IMR-90 (cell line): ENCODE measurements at regions not wholly inside any gene's neighbourhood (a gene's known extent, or its start where the extent isn't known, plus 50 kb on each side); places are given as distances from the start of the nearest gene placed in this dataset.

ENCODE experiments used
- ATAC-seq: fragments of 200-7000 bp; cut with Tn5 transposase; 2 replicates; pipeline ENCODE4 v1.9.1; 2020; ENCODE audit warnings: low read depth, mild to moderate bottlenecking, moderate library complexity
- BruUV-seq: library from RNA; stranded (reverse); fragments of 400-500 nt; replicated peaks from 2 replicates; lab custom pipeline; 2021; lab: Mats Ljungman, UMichigan
- CTCF ChIA-PET: fragments of 300-600 bp; formaldehyde crosslinking; extraction: SDS; loops from one replicate; lab custom pipeline; 2021; ENCODE audit warnings: antibody characterized with exemption; lab: Yijun Ruan, JAX
- POLR2A ChIA-PET: fragments of 300-600 bp; sonication (Branson Sonifier 250); formaldehyde crosslinking; loops from one replicate; lab custom pipeline; 2022; ENCODE audit warnings: antibody characterized with exemption; ENCODE audit not compliant: unreplicated experiment; lab: Charles Lee
- DNase-seq: peaks from one replicate; pipeline ENCODE4 v3.0.0; 2013
- H2AFZ ChIP-seq: replicated peaks from 2 replicates; pipeline ENCODE3; 2013; ENCODE audit warnings: low read length, mild to moderate bottlenecking; ENCODE audit not compliant: poor library complexity
- H2AK5ac ChIP-seq: 2 replicates; pipeline ENCODE4 v1.6.1; 2013; ENCODE audit warnings: low read depth, low read length, inconsistent platforms
- H2AK9ac ChIP-seq: replicated peaks from 2 replicates; pipeline ENCODE3; 2013; ENCODE audit warnings: mild to moderate bottlenecking, low read depth, low read length, moderate library complexity; ENCODE audit not compliant: poor library complexity
- H2BK120ac ChIP-seq: 2 replicates; pipeline ENCODE4 v1.6.1; 2013; ENCODE audit warnings: low read depth, low read length, inconsistent platforms
- H2BK15ac ChIP-seq: 3 replicates; pipeline ENCODE4 v1.6.1; 2013; ENCODE audit warnings: low read depth, low read length, inconsistent platforms
- H2BK20ac ChIP-seq: 2 replicates; pipeline ENCODE4 v1.6.1; 2013; ENCODE audit warnings: low read depth, mild to moderate bottlenecking, inconsistent platforms, low read length, moderate library complexity
- H2BK5ac ChIP-seq: 2 replicates; pipeline ENCODE4 v1.6.1; 2013; ENCODE audit warnings: mild to moderate bottlenecking, low read depth, low read length, inconsistent platforms; ENCODE audit not compliant: poor library complexity, severe bottlenecking
- H3K14ac ChIP-seq: replicated peaks from 2 replicates; pipeline ENCODE4 v1.6.1; 2013; ENCODE audit warnings: low read depth, low read length, inconsistent platforms
- H3K18ac ChIP-seq: 2 replicates; pipeline ENCODE4 v1.6.1; 2013; ENCODE audit warnings: low read depth, low read length, control low read depth
- H3K23ac ChIP-seq: 2 replicates; pipeline ENCODE4 v1.6.1; 2013; ENCODE audit warnings: low read depth, low read length, inconsistent platforms
- H3K27ac ChIP-seq: 2 replicates; pipeline ENCODE4 v1.5.1; 2013; ENCODE audit warnings: mild to moderate bottlenecking, control low read depth, low read length; ENCODE audit not compliant: insufficient read depth
- H3K27me3 ChIP-seq: 2 replicates; pipeline ENCODE4 v1.6.1; 2013; ENCODE audit warnings: low read length; ENCODE audit not compliant: control insufficient read depth, insufficient read depth
- H3K36me3 ChIP-seq: 2 replicates; pipeline ENCODE4 v1.6.1; 2013; ENCODE audit warnings: low read length, mixed read lengths; ENCODE audit not compliant: control insufficient read depth, insufficient read depth
- H3K4ac ChIP-seq: 2 replicates; pipeline ENCODE4 v1.6.1; 2013; ENCODE audit warnings: low read depth, low read length, inconsistent platforms
- H3K4me1 ChIP-seq: 2 replicates; pipeline ENCODE4 v1.6.1; 2013; ENCODE audit warnings: low read length, mixed read lengths; ENCODE audit not compliant: control insufficient read depth, insufficient read depth
- H3K4me2 ChIP-seq: 2 replicates; pipeline ENCODE4 v1.6.1; 2013; ENCODE audit warnings: low read depth, mild to moderate bottlenecking, control low read depth, low read length, moderate library complexity
- H3K4me3 ChIP-seq: 2 replicates; pipeline ENCODE4 v1.5.1; 2013; ENCODE audit warnings: low read depth, mild to moderate bottlenecking, control low read depth, low read length, moderate library complexity; ENCODE audit not compliant: insufficient read depth
- H3K56ac ChIP-seq: 2 replicates; pipeline ENCODE4 v1.6.1; 2013; ENCODE audit warnings: low read length, inconsistent platforms; ENCODE audit not compliant: insufficient read depth; ENCODE audit errors: extremely low read depth
- H3K79me1 ChIP-seq, 2 experiments: 2 replicates each; pipeline ENCODE4 v1.6.1; 2013; ENCODE audit warnings: low read length in 2 of 2, inconsistent platforms in 1 of 2, low read depth in 1 of 2
- H3K9ac ChIP-seq: 2 replicates; pipeline ENCODE4 v1.6.1; 2013; ENCODE audit warnings: low read depth, low read length, control low read depth
- H3K9me1 ChIP-seq: 2 replicates; pipeline ENCODE4 v1.6.1; 2013; ENCODE audit warnings: low read length, inconsistent platforms; ENCODE audit not compliant: insufficient read depth
- H3K9me3 ChIP-seq: 2 replicates; pipeline ENCODE4 v1.6.1; 2013; ENCODE audit warnings: low read length; ENCODE audit not compliant: control insufficient read depth, insufficient read depth
- H4K20me1 ChIP-seq: 2 replicates; pipeline ENCODE4 v1.6.1; 2013; ENCODE audit warnings: low read length, inconsistent platforms; ENCODE audit not compliant: insufficient read depth
- H4K5ac ChIP-seq: 2 replicates; pipeline ENCODE4 v1.6.1; 2013; ENCODE audit warnings: mild to moderate bottlenecking, low read depth, low read length, control low read depth
- H4K8ac ChIP-seq, 2 experiments: 2 replicates each; pipeline ENCODE4 v1.6.1; 2013; ENCODE audit warnings: low read depth in 2 of 2, low read length in 2 of 2, control low read depth in 1 of 2, inconsistent platforms in 1 of 2
- H4K91ac ChIP-seq: 2 replicates; pipeline ENCODE4 v1.6.1; 2013; ENCODE audit warnings: low read depth, low read length, inconsistent platforms; ENCODE audit not compliant: insufficient read depth
- BHLHE40 ChIP-seq: fragments of 150-350 bp; IDR thresholded peaks from 2 replicates; pipeline ENCODE4 v1.6.1; 2016; ENCODE audit warnings: mild to moderate bottlenecking, low read depth, low read length
- FOS ChIP-seq: fragments of 150-350 bp; IDR thresholded peaks from 2 replicates; pipeline ENCODE4 v1.6.1; 2016; ENCODE audit warnings: low read depth, low read length
- MAFK ChIP-seq: IDR thresholded peaks from 2 replicates; pipeline ENCODE4 v1.6.1; 2012; ENCODE audit warnings: low read depth, low read length, improper control_type of control experiment
- MXI1 ChIP-seq: IDR thresholded peaks from 2 replicates; pipeline ENCODE4 v1.6.1; 2012; ENCODE audit warnings: low read depth, mild to moderate bottlenecking, low read length, moderate library complexity, borderline replicate concordance
- POLR2A ChIP-seq: IDR thresholded peaks from 2 replicates; pipeline ENCODE4 v1.6.1; 2012; ENCODE audit warnings: mild to moderate bottlenecking, low read depth, low read length
- RAD21 ChIP-seq: IDR thresholded peaks from 2 replicates; pipeline ENCODE4 v1.6.1; 2012; ENCODE audit warnings: low read length, improper control_type of control experiment
- RCOR1 ChIP-seq: IDR thresholded peaks from 2 replicates; pipeline ENCODE4 v1.6.1; 2012; ENCODE audit warnings: mild to moderate bottlenecking, low read length, improper control_type of control experiment; ENCODE audit not compliant: insufficient replicate concordance
- RFX5 ChIP-seq: IDR thresholded peaks from 2 replicates; pipeline ENCODE4 v1.8.0; 2012; ENCODE audit warnings: low read depth, mild to moderate bottlenecking, low read length, moderate library complexity
- WGBS, 2 experiments: methylation state at CpG; one replicate each; pipeline versions ENCODE4 v1.1.5 to v1.1.7; 2013; ENCODE audit warnings: missing lambda C conversion rate in 2 of 2; ENCODE audit not compliant: insufficient read length in 1 of 2; ENCODE audit errors: extremely low coverage in 2 of 2; 5-methylcytosine and 5-hydroxymethylcytosine counted together
- dilution Hi-C: fragments of 300-500 bp; cut with HindIII; formaldehyde crosslinking; loops from one replicate; pipeline ENCODE4 v1.14.3; 2018; ENCODE audit warnings: low sequenced_read_pairs; ENCODE audit not compliant: unreplicated experiment
- in situ Hi-C: fragments of 300-500 bp; cut with MboI; formaldehyde crosslinking; loops from 3 replicates; pipeline ENCODE4 v1.14.3; 2019; ENCODE audit warnings: low sequenced_read_pairs, inconsistent platforms, mixed read lengths
- intact Hi-C: fragments of 100-400 bp; cut with micrococcal nuclease; formaldehyde crosslinking; loops from 2 replicates; pipeline ENCODE4 v1.10.0; 2022
- TF ChIP-seq, protein P1 (sequence below): fragments of 150-350 bp; IDR thresholded peaks from 2 replicates; pipeline ENCODE4 v1.6.1; 2016; ENCODE audit warnings: low read depth, mild to moderate bottlenecking, low read length, moderate library complexity, borderline replicate concordance
- TF ChIP-seq, protein P2 (sequence below): conservative IDR thresholded peaks from 2 replicates; pipeline ENCODE4 v1.5.1; 2012; ENCODE audit warnings: mild to moderate bottlenecking, low read depth, low read length, improper control_type of control experiment

GRCh38 chr9:117492476-117492875 lies 77.6 kb upstream of the ASTN2 start:
- Histone ChIP-seq H3K79me1 (no peaks in the 10 kb centered on the region), H3K36me3 (no peaks in the 10 kb centered on the region), H2BK20ac (no peak overlapping the region), H3K27me3 (no peaks in the 10 kb centered on the region), H3K9me1 (no peaks in the 10 kb centered on the region), H2AFZ (no peak overlapping the region), H4K20me1 (no peaks in the 10 kb centered on the region), H3K4ac (no peak overlapping the region), H3K4me1 (no peaks in the 10 kb centered on the region), H3K18ac (no peak overlapping the region), H4K91ac (no peak overlapping the region), H2AK5ac (no peak overlapping the region), H3K56ac (no peak overlapping the region), H2BK120ac (no peak overlapping the region), H3K4me3 (no peak overlapping the region), H3K27ac (no peak overlapping the region), H3K23ac (no peak overlapping the region), H4K8ac (no peak overlapping the region), H2BK15ac (no peak overlapping the region), H3K9me3 (peaks cover 8% of the 10 kb centered on the region; the same call in 1 of the 2 replicates), H3K14ac (no peak overlapping the region), H2AK9ac (no peak overlapping the region), H2BK5ac (no peak overlapping the region), H3K9ac (no peak overlapping the region), H4K5ac (no peak overlapping the region), H3K4me2 (no peak overlapping the region)
- no peak for TF ChIP-seq MXI1
- TF ChIP-seq RAD21 = no peak
- no peak for TF ChIP-seq FOS
- TF ChIP-seq RCOR1 = no peak
- TF ChIP-seq, protein P1, sequence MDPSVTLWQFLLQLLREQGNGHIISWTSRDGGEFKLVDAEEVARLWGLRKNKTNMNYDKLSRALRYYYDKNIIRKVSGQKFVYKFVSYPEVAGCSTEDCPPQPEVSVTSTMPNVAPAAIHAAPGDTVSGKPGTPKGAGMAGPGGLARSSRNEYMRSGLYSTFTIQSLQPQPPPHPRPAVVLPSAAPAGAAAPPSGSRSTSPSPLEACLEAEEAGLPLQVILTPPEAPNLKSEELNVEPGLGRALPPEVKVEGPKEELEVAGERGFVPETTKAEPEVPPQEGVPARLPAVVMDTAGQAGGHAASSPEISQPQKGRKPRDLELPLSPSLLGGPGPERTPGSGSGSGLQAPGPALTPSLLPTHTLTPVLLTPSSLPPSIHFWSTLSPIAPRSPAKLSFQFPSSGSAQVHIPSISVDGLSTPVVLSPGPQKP = no peak
- TF ChIP-seq, protein P2, sequence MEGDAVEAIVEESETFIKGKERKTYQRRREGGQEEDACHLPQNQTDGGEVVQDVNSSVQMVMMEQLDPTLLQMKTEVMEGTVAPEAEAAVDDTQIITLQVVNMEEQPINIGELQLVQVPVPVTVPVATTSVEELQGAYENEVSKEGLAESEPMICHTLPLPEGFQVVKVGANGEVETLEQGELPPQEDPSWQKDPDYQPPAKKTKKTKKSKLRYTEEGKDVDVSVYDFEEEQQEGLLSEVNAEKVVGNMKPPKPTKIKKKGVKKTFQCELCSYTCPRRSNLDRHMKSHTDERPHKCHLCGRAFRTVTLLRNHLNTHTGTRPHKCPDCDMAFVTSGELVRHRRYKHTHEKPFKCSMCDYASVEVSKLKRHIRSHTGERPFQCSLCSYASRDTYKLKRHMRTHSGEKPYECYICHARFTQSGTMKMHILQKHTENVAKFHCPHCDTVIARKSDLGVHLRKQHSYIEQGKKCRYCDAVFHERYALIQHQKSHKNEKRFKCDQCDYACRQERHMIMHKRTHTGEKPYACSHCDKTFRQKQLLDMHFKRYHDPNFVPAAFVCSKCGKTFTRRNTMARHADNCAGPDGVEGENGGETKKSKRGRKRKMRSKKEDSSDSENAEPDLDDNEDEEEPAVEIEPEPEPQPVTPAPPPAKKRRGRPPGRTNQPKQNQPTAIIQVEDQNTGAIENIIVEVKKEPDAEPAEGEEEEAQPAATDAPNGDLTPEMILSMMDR = no peak
- no peak for TF ChIP-seq POLR2A
- no peak for TF ChIP-seq BHLHE40
- no peak for TF ChIP-seq RFX5
- TF ChIP-seq MAFK = no peak
- WGBS, 2 experiments = no CpG with 5 or more reads among the region's 3 CpGs
- DNase-seq = no peak
- dilution Hi-C loops (no loop called here), intact Hi-C loops (no loop called here), in situ Hi-C loops (no loop called here)
- no TSS peak for BruUV-seq
- CTCF ChIA-PET = no interaction called here
- ATAC-seq = no peak
- POLR2A ChIA-PET = no interaction called here
